ENCODE measurements at regions not wholly inside any gene's neighbourhood (a gene's known extent, or its start where the extent isn't known, plus 50 kb on each side); places are given as distances from the start of the nearest gene placed in this dataset.

DNA sequence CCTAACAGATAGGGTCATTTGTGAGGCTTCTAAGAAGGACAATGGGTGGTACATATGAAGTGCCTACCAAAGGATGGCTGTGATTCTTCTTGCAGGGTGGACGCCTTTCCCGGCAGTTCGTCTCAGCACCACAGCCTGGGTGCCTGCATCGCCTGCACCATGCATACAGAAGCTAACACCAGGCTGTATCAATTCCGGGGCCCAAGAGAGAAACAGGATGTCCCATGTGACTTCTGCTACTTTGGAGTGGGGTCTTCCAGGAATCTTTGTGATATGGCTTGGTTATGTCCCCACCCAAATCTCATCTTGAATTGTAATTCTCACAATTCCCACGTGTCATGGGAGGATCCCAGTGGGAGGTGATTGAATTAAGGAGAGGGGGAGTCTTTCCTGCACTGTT is 251.6 kb upstream of the TNRC6C start:
- TF ChIP-seq, protein P1, sequence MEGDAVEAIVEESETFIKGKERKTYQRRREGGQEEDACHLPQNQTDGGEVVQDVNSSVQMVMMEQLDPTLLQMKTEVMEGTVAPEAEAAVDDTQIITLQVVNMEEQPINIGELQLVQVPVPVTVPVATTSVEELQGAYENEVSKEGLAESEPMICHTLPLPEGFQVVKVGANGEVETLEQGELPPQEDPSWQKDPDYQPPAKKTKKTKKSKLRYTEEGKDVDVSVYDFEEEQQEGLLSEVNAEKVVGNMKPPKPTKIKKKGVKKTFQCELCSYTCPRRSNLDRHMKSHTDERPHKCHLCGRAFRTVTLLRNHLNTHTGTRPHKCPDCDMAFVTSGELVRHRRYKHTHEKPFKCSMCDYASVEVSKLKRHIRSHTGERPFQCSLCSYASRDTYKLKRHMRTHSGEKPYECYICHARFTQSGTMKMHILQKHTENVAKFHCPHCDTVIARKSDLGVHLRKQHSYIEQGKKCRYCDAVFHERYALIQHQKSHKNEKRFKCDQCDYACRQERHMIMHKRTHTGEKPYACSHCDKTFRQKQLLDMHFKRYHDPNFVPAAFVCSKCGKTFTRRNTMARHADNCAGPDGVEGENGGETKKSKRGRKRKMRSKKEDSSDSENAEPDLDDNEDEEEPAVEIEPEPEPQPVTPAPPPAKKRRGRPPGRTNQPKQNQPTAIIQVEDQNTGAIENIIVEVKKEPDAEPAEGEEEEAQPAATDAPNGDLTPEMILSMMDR (IDR thresholded peaks at IDR 0.05), result no peak
- no peak for TF ChIP-seq POLR2A (IDR thresholded peaks at IDR 0.05)
